ENCODE measurements at regions not wholly inside any gene's neighbourhood (a gene's known extent, or its start where the extent isn't known, plus 50 kb on each side); places are given as distances from the start of the nearest gene placed in this dataset.

DNA sequence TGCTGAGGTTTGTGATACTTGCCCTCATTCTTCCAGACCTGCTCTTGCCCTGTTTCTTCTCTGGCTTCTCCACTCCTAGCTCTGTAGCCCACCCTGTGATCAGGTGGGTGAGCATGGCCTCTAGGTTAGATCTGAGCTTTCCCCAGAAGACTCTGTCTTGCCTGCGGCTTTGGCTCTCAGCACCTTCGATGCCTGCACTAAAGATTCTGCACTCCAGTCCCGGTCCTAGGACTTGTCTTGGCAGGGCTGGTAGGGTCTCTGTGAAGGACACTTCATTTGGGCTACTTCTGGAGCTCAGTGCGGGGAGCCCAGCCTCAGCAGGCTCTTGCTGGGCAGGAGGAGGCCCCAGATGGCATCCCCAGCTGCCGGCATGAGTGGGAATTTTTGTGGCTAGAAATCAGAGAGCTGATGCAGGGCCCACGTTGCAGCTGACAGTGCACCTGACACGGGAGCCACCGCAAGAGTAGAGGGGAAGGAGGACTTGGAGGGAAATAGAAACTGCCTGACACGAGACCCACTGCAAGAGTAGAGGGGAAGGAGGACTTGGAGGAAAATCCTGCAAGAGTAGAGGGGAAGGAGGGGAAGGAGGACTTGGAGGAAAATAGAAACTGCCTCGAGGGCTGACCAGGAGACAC lies 226.9 kb upstream of the B3GAT1 start:
- TF ChIP-seq, protein P1, sequence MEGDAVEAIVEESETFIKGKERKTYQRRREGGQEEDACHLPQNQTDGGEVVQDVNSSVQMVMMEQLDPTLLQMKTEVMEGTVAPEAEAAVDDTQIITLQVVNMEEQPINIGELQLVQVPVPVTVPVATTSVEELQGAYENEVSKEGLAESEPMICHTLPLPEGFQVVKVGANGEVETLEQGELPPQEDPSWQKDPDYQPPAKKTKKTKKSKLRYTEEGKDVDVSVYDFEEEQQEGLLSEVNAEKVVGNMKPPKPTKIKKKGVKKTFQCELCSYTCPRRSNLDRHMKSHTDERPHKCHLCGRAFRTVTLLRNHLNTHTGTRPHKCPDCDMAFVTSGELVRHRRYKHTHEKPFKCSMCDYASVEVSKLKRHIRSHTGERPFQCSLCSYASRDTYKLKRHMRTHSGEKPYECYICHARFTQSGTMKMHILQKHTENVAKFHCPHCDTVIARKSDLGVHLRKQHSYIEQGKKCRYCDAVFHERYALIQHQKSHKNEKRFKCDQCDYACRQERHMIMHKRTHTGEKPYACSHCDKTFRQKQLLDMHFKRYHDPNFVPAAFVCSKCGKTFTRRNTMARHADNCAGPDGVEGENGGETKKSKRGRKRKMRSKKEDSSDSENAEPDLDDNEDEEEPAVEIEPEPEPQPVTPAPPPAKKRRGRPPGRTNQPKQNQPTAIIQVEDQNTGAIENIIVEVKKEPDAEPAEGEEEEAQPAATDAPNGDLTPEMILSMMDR (IDR thresholded peaks at IDR 0.05) = no peak
- H3K4me3 ChIP-seq (ENCODE audit: low read depth, poor library complexity, severe bottlenecking) = no peak overlapping the region
- WGBS, 2 donors = 76 to 78% methylated on average over 10 of the region's 10 CpGs
- intact Hi-C loops (cut with DNase I; ENCODE audit: low total_unique reads) = no loop called here
- DNase-seq (ENCODE audit: low spot score in 2 of 2) = peak in 1 of 2 donors; percentile 77

DNA sequence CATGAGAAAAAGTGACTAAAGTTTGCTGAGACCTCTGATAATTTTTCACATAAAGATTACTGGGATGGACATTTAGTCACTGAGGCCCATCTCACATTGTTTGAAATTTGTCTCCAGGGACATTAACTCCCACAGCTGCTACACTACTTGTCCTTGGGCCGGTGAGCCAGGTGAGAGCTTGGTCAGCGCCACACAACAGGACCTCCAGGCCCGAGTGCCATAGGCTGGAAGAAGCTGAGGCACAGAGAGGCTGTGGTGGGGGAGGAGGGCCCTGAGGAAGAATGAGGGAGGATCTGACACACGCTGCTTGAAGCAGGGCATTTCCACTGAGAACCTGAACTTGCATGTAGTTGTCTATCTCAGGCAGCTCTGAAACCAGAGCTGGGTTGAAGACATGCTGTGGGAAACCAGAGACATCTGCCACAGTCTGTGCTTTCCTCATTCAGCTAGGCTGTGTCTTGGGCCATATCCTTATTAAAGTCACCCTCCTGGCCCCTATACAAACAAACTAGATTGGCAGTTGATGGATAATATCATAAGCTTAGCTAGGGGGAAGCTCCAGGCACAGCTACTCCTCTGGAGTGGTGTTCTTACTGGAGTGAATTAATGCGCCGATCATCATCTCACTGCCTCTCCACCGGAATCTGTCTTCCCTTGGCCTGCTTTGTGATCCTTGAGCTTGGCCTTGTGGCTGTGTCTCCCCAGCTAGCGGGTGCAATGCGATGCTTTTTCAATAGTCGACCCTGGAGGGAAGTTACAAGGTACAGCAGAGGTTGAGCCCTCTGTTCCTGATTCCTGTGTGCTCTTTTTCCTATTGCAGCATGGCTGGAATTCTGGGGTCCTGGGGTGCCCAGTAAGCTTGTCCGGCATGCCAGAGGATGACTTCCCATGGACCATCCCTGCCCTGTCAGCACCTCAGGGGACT lies 225.3 kb upstream of the B3GAT1 start:
- peak in 1 of 2 donors; percentile 74 for DNase-seq (ENCODE audit: low spot score in 2 of 2)
- no peak for TF ChIP-seq POLR2A (IDR thresholded peaks at IDR 0.05)
- TF ChIP-seq, protein P1 (IDR thresholded peaks at IDR 0.05) = no peak
- H3K4me3 ChIP-seq (ENCODE audit: low read depth, poor library complexity, severe bottlenecking) = no peak overlapping the region
- intact Hi-C loops (cut with DNase I; ENCODE audit: low total_unique reads) = no loop called here
- 83 to 84% methylated on average over 11 of the region's 11 CpGs for WGBS, 2 donors

DNA sequence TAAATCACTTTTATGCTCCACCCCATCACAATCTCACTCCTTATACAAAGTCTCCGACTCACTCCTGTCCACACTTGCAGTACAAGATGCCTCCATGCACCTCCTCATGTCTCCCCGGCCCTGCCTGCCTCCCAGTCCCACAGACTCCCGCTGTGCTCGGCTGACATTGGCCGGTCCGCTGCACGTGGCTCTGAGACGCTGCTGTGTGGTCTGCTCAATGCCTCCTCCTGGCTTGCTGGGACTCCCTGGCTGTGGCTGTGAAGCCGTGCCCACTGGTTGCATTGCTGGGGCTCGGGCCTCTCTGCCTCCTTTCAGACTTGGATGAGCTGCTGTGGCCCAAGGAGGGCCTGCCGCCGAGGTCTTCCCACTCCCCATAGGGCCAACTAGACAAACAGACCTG lies 224.0 kb upstream of the B3GAT1 start:
- no peak for TF ChIP-seq POLR2A (IDR thresholded peaks at IDR 0.05)
- TF ChIP-seq, protein P1 (IDR thresholded peaks at IDR 0.05) = no peak
- peak in 1 of 2 donors; percentile 77 for DNase-seq (ENCODE audit: low spot score in 2 of 2)
- 79 to 82% methylated on average over 10 to 12 of the region's 12 CpGs for WGBS, 2 donors
- intact Hi-C loops (cut with DNase I; ENCODE audit: low total_unique reads) = no loop called here
- no peak overlapping the region for H3K4me3 ChIP-seq (ENCODE audit: low read depth, poor library complexity, severe bottlenecking)

DNA sequence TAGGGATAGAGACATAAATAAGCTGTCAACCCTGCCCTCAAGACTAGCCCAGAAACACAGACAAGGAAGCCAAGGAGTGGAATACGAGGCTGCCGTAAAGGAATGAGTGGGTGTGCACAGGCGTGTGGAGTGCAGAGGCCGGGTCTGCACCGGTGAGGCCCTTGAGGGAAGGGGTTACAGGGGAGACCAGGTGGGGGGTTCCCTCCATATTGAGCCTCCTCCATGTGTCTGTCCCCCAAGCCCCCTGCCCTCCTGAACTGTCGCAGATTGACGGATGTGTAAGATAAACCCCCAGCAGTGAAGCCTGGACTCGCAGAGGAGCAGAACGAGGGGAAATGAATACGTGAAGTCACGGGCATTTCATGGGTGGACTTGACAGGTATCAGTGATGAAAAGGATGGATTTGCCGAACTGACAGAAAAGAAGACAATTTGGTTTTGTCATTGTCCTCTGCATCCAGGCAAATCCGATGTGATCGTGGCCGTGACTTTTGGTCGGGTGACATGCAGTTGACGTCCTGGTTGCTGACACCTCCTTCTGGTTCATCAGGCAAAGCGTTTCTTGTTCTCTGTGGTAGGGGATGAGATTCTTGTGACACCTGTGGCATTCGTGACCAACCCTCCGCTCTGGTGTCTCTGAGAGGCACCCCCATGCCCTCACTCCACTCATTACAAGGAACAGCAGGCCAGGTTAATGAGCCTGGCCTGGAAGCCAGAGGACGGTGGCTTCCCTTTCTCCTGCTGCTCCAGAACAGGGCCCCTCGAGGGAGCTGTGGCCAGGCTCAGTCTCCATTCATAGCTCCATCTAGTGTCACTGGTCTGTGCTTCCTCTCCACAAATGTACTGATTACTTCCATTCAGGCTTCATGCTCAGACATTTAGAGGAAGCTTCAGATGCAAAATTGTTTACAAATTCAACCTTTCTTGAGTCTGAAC lies 223.1 kb upstream of the B3GAT1 start:
- H3K4me3 ChIP-seq (ENCODE audit: low read depth, poor library complexity, severe bottlenecking) = no peak overlapping the region
- TF ChIP-seq, protein P1 (IDR thresholded peaks at IDR 0.05) = no peak
- no peak for TF ChIP-seq POLR2A (IDR thresholded peaks at IDR 0.05)
- WGBS, 2 donors = 75 to 80% methylated on average over 22 of the region's 22 CpGs
- peak in 1 of 2 donors; percentile 66 for DNase-seq (ENCODE audit: low spot score in 2 of 2)
- intact Hi-C loops (cut with DNase I; ENCODE audit: low total_unique reads) = no loop called here

DNA sequence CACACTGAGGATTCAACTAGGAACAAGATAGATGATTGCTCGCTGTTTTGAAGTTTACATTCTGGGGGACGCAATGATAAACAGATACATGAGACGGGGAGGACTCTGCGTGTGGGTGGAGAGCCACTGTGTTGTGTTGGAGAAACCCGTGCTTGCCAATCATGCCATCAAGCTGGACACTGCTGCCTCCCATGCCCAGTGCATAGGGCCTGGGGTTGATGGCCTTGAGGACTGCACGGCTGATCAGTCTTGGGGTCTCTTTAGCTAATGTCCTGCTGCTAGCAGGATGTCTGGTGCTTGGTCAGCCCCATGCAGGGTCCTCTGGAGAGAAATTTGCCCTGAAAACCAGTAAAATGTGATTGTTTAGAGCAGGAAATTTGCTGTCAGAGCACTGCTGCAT lies 221.2 kb upstream of the B3GAT1 start:
- 91 to 93% methylated on average over 6 of the region's 6 CpGs for WGBS, 2 donors
- intact Hi-C loops (cut with DNase I; ENCODE audit: low total_unique reads) = no loop called here
- no peak overlapping the region for H3K4me3 ChIP-seq (ENCODE audit: low read depth, poor library complexity, severe bottlenecking)
- no peak for TF ChIP-seq POLR2A (IDR thresholded peaks at IDR 0.05)
- TF ChIP-seq, protein P1 (IDR thresholded peaks at IDR 0.05) = no peak
- peak in 1 of 2 donors; percentile 80 for DNase-seq (ENCODE audit: low spot score in 2 of 2)

All from lower leg skin (tissue), 4 donors.